ENCODE measurements at regions not wholly inside any gene's neighbourhood (a gene's known extent, or its start where the extent isn't known, plus 50 kb on each side); places are given as distances from the start of the nearest gene placed in this dataset.

- DNase-seq (ENCODE audit: low read depth) = no peak
- TF ChIP-seq CTCF (IDR thresholded peaks at IDR 0.05; ENCODE audit: low read depth, low read length, missing control alignments) = peak; percentile 74
These were observed 493.4 kb downstream of the TNS3 start for GRCh38 chr7:47088329-47089067.

GRCh38 chr7:47087866-47088265, 494.0 kb downstream of the TNS3 start:
- no peak for TF ChIP-seq CTCF (IDR thresholded peaks at IDR 0.05; ENCODE audit: low read depth, low read length, missing control alignments)
- DNase-seq (ENCODE audit: low read depth) = no peak
- no peak overlapping the region for H3K4me3 ChIP-seq (ENCODE audit: low read depth, low read length)

More at GRCh38 chr7:47088329-47089067, 493.4 kb downstream of the TNS3 start:
- no peak overlapping the region for H3K4me3 ChIP-seq (ENCODE audit: low read depth, low read length)

GRCh38 chr7:47085491-47086275, 496.2 kb downstream of the TNS3 start:
- no peak for DNase-seq (ENCODE audit: low read depth)
- TF ChIP-seq CTCF (IDR thresholded peaks at IDR 0.05; ENCODE audit: low read depth, low read length, missing control alignments) = no peak
- no peak overlapping the region for H3K4me3 ChIP-seq (ENCODE audit: low read depth, low read length)

GRCh38 chr7:47083476-47084250, 498.2 kb downstream of the TNS3 start:
- H3K4me3 ChIP-seq (ENCODE audit: low read depth, low read length) = no peak overlapping the region
- no peak for DNase-seq (ENCODE audit: low read depth)
- TF ChIP-seq CTCF (IDR thresholded peaks at IDR 0.05; ENCODE audit: low read depth, low read length, missing control alignments) = no peak

- H3K4me3 ChIP-seq (ENCODE audit: low read depth, low read length) = no peak overlapping the region
- DNase-seq (ENCODE audit: low read depth) = no peak
- no peak for TF ChIP-seq CTCF (IDR thresholded peaks at IDR 0.05; ENCODE audit: low read depth, low read length, missing control alignments)
These were observed 501.1 kb downstream of the TNS3 start for GRCh38 chr7:47080816-47081215.

GRCh38 chr7:47078241-47078640, 503.7 kb downstream of the TNS3 start:
- no peak for TF ChIP-seq CTCF (IDR thresholded peaks at IDR 0.05; ENCODE audit: low read depth, low read length, missing control alignments)
- no peak overlapping the region for H3K4me3 ChIP-seq (ENCODE audit: low read depth, low read length)
- DNase-seq (ENCODE audit: low read depth) = no peak
